GM21528 (cell line): ENCODE measurements at regions not wholly inside any gene's neighbourhood (a gene's known extent, or its start where the extent isn't known, plus 50 kb on each side); places are given as distances from the start of the nearest gene placed in this dataset.

Experiments used
- ATAC-seq: cut with Tn5 transposase; IDR thresholded peaks from one replicate; pipeline ENCODE4 v1.9.1; 2021; ENCODE audit warnings: mild to moderate bottlenecking, moderate library complexity; ENCODE audit not compliant: unreplicated experiment, low FRiP score

- ATAC-seq: no peak
These were observed 326.5 kb upstream of the KLHL29 start for GRCh38 chr2:23058435-23058834.

DNA sequence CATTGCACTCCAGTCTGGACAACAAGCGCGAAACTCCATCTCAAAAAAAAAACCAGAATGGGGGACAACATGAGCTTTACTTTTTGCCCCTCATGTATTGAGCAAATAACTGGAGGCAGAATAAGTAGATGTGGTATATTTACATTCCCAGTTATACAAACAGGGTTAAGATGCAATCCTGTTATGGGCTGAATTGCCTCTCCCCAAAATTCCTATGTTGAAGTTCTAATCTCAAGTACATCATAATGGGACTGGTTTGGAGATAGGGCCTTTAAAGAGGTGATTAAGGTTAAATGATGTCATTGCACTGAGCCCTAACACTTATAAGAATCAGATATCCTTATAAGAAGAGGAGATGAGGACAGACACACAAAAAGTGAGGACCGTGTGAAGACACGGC is 319.8 kb upstream of the KLHL29 start:
- ATAC-seq: no peak

DNA sequence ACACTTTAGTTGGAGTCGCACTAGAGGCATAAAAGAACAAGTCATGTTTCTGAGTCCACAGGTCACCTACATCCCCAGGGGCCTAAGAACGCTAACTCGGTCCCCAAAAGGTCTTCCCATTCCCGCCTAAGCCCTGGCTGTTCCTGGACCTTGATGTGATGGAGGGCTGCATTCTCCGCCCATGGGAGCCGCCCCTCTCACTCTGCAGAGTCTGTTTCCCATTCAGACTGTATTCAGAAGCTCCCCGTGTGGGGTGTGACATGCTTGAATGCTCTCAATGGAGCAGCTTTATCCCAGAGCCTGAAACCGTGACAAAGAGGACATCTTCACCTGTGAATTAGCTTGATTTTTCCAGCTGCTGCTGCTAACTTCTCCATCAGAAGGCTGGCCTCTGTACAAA is 319.0 kb upstream of the KLHL29 start:
- no peak for ATAC-seq

DNA sequence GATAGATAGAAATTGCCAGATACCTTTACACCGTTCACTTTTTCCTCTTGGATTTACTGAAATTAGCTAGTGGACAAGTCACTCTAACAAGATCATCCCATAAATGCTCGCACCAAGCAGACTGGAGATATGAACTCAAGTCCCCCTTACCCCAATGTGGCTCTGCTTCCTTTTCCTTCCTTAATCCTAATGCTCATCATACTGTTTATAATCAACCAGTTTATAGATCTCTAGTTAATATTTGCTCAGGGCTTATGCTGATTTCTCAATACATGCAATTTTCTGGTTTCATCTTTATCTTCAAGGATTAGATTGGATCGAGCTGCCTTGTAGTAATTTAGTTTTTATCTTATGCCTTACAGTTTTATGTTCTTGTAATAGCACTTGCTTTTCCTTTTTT is 318.3 kb upstream of the KLHL29 start:
- ATAC-seq: no peak

DNA sequence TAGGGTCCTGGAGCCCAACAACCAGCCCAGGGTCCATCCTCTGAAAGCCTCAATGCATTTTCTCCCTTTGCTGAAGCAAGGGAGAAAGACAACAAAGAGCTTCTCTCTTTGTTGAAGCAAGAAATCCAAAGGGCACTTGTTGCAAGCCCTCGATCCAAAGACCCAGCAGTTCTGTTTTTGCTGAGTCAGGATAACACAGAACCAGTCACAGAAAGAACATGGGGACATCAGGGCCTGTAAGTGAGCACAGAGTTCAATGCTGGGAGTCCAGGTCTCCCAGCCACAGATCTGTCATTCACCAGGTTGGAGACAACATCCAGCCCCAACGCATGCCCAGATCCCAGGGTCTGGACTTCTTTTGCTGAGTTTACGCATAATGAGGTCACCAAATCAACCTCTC is 315.8 kb upstream of the KLHL29 start:
- no peak for ATAC-seq

- ATAC-seq: no peak
These were observed 315.1 kb upstream of the KLHL29 start for GRCh38 chr2:23069923-23070322.

GRCh38 chr2:23073056-23073455 is 311.9 kb upstream of the KLHL29 start:
- ATAC-seq: no peak

DNA sequence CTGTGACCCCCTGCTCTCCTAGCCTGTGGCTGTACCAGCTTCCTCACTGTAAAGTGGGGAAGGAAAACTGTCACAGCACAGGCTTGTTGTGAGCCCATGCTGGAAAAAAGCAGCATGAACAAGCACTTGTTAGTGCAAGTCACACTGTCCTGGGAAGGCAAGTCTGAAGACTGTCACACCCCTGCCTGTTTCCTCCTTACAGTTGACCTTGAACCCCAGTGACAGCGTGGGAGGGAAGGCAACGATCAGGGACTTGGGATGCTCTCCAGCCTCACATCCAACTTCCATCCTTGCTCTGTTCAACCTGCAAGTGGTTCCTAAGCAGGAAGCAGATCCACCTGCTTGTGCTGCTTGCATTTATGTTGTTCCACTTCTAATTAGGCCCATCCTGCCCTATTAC is 311.3 kb upstream of the KLHL29 start:
- ATAC-seq: no peak

DNA sequence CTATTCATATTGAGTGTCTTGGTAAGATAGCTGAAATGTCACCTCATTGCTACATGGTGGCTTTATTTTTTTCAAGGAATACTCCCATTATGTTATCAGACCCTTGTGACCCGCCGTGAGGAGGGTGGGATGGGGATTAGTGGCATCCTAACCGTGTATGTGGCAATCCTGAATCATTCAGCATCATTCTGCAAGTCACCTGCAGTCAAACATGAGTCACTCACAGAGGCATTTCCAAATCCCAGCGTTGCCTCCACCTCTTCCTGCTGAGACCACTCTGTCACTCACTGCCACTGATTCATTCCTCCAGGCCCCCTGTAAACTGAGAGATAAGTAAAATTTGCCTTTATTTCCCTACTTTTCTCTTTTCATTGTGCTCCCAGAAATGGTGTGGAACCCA is 307.4 kb upstream of the KLHL29 start:
- no peak for ATAC-seq

- no peak for ATAC-seq
These were observed 306.1 kb upstream of the KLHL29 start for GRCh38 chr2:23078784-23079434.

GRCh38 chr2:23083966-23084365 is 301.0 kb upstream of the KLHL29 start:
- ATAC-seq: no peak

- ATAC-seq: no peak
These were observed 294.0 kb upstream of the KLHL29 start for GRCh38 chr2:23091019-23091418.

DNA sequence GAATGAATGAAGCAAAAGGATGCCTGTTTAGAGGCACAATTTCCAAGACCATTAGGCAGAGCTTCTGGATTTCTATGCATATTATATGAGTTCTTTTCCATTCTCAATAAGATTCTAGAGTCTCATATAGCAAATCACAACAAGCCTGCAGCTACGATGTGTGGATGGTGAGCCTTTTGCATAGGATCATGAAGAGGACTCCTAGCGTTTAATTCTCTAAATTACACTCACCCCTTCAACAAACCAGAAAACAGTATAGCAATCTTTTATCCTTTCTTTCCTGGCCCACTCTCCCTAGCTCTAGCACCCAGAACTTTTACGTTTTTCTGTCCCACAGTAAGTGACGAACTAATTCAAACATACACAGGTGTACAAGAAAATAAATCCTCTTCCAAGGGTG is 293.1 kb upstream of the KLHL29 start:
- no peak for ATAC-seq

DNA sequence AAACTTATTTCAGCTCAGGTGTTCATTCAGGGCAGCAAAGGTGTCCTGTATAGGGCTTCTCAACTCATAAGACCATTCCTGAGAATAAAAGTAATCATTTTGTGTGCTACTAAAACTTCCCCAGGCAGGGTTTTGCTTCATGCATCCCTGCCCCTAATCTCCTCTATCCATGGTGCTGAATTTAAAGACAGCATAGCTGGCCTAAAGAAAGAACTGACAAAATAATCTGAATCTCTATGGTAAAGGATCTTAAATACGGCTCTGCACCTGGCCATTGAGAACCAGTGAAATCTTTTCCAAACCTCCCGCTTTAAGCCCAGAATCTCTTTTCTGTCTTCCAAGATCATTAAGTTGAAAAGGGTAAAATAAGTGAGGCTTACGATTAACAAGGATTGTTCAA is 292.1 kb upstream of the KLHL29 start:
- no peak for ATAC-seq

GRCh38 chr2:23093513-23093912 is 291.5 kb upstream of the KLHL29 start:
- no peak for ATAC-seq

GRCh38 chr2:23096906-23097602 is 287.9 kb upstream of the KLHL29 start:
- ATAC-seq: no peak

GRCh38 chr2:23100406-23100805 is 284.6 kb upstream of the KLHL29 start:
- no peak for ATAC-seq

DNA sequence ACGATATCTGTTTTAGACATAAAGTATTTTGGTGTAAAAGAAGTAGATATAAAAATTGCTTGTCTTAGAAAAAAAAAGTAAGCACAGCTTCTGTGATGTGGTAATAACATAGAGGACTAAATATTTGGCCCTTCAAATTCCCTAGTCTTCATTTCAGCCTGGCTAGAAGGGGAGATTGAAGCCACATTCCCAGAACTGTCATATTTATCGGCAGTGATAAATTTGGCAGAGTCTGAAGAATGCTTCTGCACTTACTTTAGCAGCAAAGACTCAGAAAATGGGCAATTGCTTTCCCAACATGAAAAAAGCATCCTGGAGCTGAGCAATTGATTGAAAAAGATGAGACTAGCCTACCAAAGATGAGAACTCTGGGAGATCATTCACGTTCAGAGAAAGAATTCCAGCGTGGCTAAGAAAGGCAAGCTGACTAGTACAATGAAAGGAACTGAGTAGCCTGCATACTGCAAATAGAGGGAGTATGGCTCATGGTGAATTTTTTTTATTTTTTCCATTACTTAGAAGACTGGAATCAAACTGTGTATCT is 278.7 kb upstream of the KLHL29 start:
- ATAC-seq: no peak

DNA sequence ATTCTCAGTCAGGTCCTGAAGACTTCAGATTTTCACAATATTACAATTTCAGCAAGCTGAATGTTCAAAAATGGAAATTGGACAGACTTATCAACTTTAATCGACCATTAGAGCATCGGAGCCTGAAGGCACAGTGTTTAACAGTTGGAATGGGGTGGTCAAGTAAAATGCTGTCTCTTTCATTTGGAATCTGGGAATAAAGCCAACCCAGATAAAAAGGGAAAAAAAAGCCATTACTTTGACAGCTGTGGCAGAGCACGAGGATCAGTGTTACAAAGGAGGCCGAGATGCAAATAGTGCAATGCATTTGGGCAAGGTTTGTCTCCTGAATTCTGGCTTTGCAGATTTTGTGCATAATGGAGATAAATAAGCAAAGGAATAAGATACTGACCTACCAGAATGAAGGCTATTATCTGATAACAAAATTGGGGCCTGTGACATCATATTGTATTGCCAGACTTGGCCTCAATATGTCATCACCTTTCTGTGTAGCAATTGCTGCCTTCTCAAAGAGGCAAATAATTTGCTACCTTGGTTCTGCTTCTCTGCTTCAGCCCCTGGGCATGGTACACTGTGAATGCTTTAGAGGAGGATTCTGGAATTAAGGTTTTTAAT is 277.5 kb upstream of the KLHL29 start:
- no peak for ATAC-seq

DNA sequence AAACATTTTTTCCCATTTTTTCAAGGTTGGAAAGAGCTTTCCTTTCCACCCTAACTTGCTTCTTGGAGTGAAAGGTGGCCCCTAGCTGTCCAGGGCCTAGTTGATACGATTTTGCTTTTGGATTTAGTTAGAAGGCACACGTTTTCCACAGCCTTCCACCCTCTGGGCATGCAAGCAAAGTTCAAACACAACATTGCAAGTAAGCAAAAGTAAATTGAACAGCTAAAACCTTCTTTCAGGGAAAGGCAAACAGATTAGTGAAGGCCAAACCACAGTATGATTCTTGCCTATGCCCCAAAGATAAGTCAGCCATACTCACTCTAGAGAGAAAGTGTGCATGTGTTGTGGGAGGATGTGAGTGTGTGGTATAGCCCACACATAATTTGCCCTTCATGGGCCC is 273.7 kb upstream of the KLHL29 start:
- no peak for ATAC-seq

DNA sequence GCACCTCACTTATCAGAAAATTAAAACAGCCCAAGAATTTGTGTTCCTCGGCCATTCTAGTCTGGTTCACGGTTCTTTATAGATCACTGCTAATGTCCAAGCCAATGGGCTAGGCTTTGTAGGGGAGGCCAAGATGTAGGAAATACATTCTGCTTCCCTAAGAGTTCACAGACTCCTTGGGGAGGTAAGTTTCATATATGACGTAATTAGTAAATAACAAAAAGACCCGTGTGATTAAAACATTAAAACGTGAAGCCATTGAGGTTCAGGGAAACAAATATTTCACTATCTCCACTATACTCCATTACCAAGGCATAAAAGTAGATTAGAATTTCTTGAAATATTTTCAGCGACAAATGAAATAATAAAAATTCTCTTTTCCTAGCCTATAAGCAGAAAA is 272.5 kb upstream of the KLHL29 start:
- ATAC-seq: no peak

GRCh38 chr2:23114299-23114698 is 270.7 kb upstream of the KLHL29 start:
- ATAC-seq: no peak
